Activated CD4-positive, alpha-beta memory T cell treated with anti-CD3 and anti-CD28 coated beads, Interleukin-2, amount 10 ng/mL, durations not matched to agents 7 days and 5 days (primary cell): ENCODE measurements at regions not wholly inside any gene's neighbourhood (a gene's known extent, or its start where the extent isn't known, plus 50 kb on each side); places are given as distances from the start of the nearest gene placed in this dataset.
A peak's percentile ranks its signal among the peaks of the same experiment; 100 is the strongest.
"Not testable (repeated sequence)": the region's sequence is repeated elsewhere in the genome, so short reads cannot be mapped to it uniquely, and the experiment has no call there.

ENCODE experiments used
- CTCF ChIA-PET: fragments of 350-600 bp; sonication (Branson Sonifier 250); formaldehyde crosslinking; loops from one replicate; lab custom pipeline; 2021; ENCODE audit warnings: antibody characterized with exemption, inconsistent platforms; lab: Charles Lee
- POLR2A ChIA-PET: fragments of 350-600 bp; sonication (Branson Sonifier 250); formaldehyde crosslinking; loops from one replicate; lab custom pipeline; 2021; ENCODE audit warnings: antibody characterized with exemption; lab: Charles Lee
- DNase-seq: peaks from one replicate; pipeline ENCODE4 v3.0.0-alpha.2; 2020
- H3K27ac Mint-ChIP-seq: one replicate; pipeline ENCODE4 v1.8.0; 2021; ENCODE audit warnings: mild to moderate bottlenecking, mixed read lengths
- H3K27me3 Mint-ChIP-seq: one replicate; pipeline ENCODE4 v1.8.0; 2021; ENCODE audit warnings: mixed read lengths
- H3K36me3 Mint-ChIP-seq: one replicate; pipeline ENCODE4 v1.8.0; 2021; ENCODE audit warnings: low read depth, mixed read lengths
- H3K4me1 Mint-ChIP-seq: one replicate; pipeline ENCODE4 v1.8.0; 2021; ENCODE audit warnings: mixed read lengths
- H3K4me3 Mint-ChIP-seq: one replicate; pipeline ENCODE4 v1.8.0; 2021; ENCODE audit warnings: mild to moderate bottlenecking, mixed read lengths
- H3K9me3 Mint-ChIP-seq: one replicate; pipeline ENCODE4 v1.8.0; 2021; ENCODE audit warnings: mixed read lengths

DNA sequence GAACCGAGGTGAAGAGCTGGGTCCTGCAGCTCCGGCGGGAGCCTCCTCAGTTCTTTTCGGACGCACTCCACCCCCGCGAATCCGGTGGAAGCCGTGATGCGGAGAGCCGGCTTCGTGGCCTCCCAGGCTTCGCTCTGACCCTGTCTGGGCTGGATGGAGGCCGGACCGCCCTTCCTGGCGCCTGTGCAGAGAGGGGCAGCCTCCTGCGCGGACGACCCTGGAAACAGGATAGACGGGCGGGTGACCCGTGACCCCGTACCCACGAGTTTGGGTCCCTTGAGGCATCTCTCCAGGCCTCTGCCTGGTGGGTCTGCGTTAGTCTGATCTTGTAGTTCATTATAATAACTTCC lies 136.0 kb downstream of the FOXD4L6 start:
- not testable (repeated sequence) for H3K27ac Mint-ChIP-seq, H3K9me3 Mint-ChIP-seq, DNase-seq, H3K4me3 Mint-ChIP-seq, H3K27me3 Mint-ChIP-seq
- ChIA-PET POLR2A (interaction anchor here (0.7 to 1.7 kb wide), 2 partner anchors 8 to 281 kb away, joined by 4 to 10 read pairs; no protein-coding TSS in a partner anchor), CTCF (interaction anchor here (1.0 to 1.7 kb wide), 2 partner anchors 16 to 96 kb away, joined by 3 to 5 read pairs; no protein-coding TSS in a partner anchor)
- peaks cover 32% of the 10 kb centered on the region for H3K4me1 Mint-ChIP-seq
- H3K36me3 Mint-ChIP-seq = peaks cover 36% of the 10 kb centered on the region

DNA sequence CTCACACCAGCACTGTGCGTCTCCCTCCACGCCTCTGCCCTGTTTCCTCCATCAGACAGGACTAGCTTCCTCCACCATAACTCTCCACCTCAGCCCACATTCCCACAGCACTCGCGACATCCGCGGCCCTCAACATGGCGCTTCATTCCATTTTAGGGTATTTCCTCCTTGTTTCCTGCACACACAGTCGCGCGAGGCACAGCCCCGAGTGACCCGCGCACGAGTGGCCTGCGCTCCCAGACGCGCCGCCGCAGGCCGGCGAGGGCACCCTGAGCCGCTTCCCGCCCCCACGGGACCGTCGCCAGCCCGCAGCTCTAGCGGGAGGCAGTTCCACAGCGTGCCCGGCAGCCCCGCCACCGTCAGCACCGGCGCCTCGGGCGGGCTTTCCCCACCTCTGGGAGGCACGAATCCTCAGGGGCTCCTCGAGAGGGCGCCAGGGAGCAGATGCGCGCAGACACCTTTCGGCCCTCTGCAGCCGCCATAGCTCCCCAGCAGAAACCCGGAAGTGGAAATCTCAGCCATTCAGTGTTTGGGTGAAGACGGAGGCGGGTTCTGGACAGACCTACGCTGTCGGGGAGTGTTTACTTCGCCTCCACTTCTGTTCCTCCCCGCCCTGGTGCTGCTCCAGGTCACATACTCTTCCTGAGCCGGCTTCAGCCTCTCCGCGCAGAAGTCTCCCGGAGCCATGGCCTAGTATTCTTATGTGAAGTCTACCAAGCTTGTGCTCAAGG lies 136.6 kb downstream of the FOXD4L6 start:
- ChIA-PET POLR2A (interaction anchor here (0.7 to 1.7 kb wide), 2 partner anchors 9 to 282 kb away, joined by 4 to 10 read pairs; no protein-coding TSS in a partner anchor), CTCF (interaction anchor here (1.0 to 1.7 kb wide), 2 partner anchors 16 to 96 kb away, joined by 3 to 5 read pairs; no protein-coding TSS in a partner anchor)
- not testable (repeated sequence) for H3K27ac Mint-ChIP-seq, H3K9me3 Mint-ChIP-seq, H3K4me3 Mint-ChIP-seq, H3K27me3 Mint-ChIP-seq
- peaks cover 28% of the 10 kb centered on the region for H3K4me1 Mint-ChIP-seq
- H3K36me3 Mint-ChIP-seq = peaks cover 31% of the 10 kb centered on the region
- peak; percentile 99 for DNase-seq

DNA sequence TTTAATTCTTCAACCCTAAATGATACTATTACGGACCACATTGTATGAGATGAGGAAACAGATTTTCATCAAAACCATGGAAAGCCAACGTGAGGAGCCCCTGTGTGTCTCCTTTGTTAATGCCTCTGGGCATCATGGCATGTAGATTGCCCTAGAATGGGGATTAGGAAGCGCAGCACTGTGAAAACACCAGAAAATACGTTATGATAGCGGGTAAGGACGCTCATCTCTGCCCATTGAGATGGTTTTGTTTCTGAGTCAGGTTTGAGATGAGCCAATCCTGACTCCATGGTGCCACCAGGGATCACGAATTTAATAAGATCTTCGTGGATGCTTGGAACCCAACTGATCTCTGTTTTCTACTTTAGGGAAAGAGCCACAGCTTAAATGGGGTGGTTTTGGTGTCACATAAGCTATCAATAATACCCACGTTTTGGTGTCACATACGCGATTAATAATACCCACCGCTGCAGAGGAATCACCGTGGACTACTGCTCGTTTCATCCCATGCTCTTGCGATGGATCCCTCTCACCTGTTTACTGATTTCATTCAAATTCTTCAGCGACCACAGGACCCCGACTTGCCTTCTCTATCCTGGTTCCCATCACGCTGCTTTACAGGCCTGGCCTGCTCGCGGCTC lies 137.3 kb downstream of the FOXD4L6 start:
- Mint-ChIP-seq H3K4me1 (peaks cover 23% of the 10 kb centered on the region), H3K36me3 (peaks cover 28% of the 10 kb centered on the region)
- not testable (repeated sequence) for H3K9me3 Mint-ChIP-seq, H3K27ac Mint-ChIP-seq, DNase-seq, H3K27me3 Mint-ChIP-seq, H3K4me3 Mint-ChIP-seq
- ChIA-PET POLR2A (interaction anchor here (1.7 kb wide), 1 partner anchor 9 kb away, joined by 10 read pairs; no protein-coding TSS in a partner anchor), CTCF (interaction anchor here (1.0 to 1.7 kb wide), 2 partner anchors 17 to 97 kb away, joined by 3 to 5 read pairs; no protein-coding TSS in a partner anchor)

DNA sequence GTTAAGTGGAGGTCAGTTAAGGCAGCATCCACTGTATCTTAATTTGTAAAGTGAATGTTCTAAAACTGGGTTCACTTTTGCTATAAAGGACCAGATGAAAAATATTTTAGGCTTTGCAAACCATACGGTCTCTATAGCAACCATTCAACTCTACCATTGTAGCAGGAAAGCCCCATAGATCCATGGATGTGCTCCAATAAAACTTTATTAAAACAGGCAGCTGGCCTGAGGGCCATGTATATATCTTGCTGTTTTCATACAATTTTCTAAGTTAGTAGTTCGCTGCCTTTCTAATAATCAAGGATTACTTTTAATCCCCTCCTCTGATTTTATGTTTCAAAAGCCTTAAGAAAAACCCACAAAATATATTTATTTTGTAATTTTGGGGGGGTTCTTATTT lies 142.1 kb downstream of the FOXD4L6 start:
- H3K27me3 Mint-ChIP-seq, DNase-seq, H3K4me3 Mint-ChIP-seq, H3K4me1 Mint-ChIP-seq, H3K9me3 Mint-ChIP-seq, H3K27ac Mint-ChIP-seq, CTCF ChIA-PET, POLR2A ChIA-PET: not testable (repeated sequence)
- H3K36me3 Mint-ChIP-seq = peaks cover 21% of the 10 kb centered on the region

DNA sequence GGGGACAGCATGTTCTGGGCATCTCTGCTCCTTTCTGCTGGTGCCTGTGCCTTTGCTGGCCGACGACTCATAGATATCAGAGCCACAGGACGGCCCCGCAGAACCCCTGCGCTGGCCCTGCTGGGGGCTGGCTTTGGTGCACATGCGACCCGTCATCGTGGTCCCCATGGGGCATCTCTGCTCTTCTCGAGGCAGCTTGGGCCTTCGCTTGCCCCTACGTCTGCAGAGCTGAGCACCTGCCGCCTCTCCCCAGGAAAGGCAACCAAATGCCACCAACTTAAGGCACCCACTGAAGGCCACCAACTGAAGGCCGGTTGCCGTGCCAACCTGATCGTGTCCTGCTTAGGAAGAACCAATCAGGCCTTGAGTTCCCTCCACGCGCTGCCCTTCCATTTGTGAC lies 153.1 kb downstream of the FOXD4L6 start:
- CTCF ChIA-PET, H3K27ac Mint-ChIP-seq, H3K4me3 Mint-ChIP-seq, POLR2A ChIA-PET, H3K4me1 Mint-ChIP-seq, H3K36me3 Mint-ChIP-seq, DNase-seq, H3K9me3 Mint-ChIP-seq, H3K27me3 Mint-ChIP-seq: not testable (repeated sequence)

DNA sequence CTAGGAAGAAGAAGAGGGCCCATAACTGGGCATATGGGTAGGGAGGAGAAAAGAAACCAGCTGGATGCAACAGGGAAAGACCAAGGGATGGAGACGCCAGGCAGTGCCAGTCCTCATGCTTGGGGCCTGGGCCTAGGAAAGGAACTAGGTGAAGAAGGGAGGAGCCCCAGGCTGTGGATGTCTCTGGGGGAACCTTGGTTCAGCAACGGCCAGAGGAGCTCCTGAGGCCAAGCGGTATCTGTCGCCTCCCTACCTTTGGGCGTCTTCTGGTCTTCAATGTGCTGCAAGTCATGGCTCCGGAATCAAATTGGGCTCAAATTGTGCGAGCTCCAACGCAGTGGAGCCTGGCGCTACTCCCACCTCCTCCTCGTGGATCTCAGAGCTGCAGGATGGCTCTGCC lies 153.6 kb downstream of the FOXD4L6 start:
- H3K27ac Mint-ChIP-seq, H3K4me1 Mint-ChIP-seq, H3K36me3 Mint-ChIP-seq, H3K9me3 Mint-ChIP-seq, POLR2A ChIA-PET, H3K27me3 Mint-ChIP-seq, CTCF ChIA-PET, DNase-seq, H3K4me3 Mint-ChIP-seq: not testable (repeated sequence)

DNA sequence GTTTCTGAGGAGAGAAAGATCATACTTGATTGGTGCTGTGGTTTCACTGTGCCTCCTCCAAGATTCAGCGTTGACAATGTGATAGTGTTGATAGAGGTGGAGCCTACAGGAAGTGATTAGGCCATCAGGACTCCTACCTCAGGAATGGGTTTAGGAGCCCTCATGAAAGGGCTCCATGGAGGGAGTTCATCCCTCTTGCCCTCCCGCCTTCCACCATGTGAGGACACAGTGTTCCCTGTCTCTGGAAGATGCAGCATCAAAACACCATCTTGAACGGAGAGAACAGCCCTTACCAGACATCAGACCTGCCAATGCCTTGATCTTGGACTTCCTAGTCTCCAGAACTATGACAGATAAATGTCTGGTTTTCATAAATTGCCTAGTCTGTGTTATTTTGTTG lies 156.7 kb downstream of the FOXD4L6 start:
- H3K9me3 Mint-ChIP-seq = not testable (repeated sequence)

DNA sequence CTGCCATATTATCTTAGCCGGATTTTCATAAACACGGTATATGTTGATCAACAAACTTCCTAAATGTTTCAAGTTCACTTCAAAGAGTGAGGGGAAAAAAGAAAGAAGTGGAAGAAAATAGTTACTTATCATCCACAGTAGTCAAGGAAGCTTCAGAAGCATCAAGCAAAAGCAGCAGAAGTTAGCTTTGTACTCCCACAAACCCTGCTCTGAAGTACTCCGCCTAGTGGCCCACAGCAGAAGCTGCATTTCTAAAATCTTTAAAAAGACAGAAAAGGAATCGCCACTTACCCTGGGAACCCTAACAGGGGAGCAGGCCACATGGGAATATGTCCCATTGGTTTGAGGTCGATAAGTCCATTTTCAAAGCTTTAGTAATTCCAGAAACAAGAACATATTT lies 158.1 kb downstream of the FOXD4L6 start:
- H3K27me3 Mint-ChIP-seq, H3K4me3 Mint-ChIP-seq, H3K36me3 Mint-ChIP-seq, H3K4me1 Mint-ChIP-seq, H3K9me3 Mint-ChIP-seq, POLR2A ChIA-PET, H3K27ac Mint-ChIP-seq, CTCF ChIA-PET, DNase-seq: not testable (repeated sequence)

More for the DNA sequence above, 156.7 kb downstream of the FOXD4L6 start:
- POLR2A ChIA-PET, H3K27ac Mint-ChIP-seq, H3K4me1 Mint-ChIP-seq, CTCF ChIA-PET, H3K36me3 Mint-ChIP-seq, H3K27me3 Mint-ChIP-seq, H3K4me3 Mint-ChIP-seq, DNase-seq: not testable (repeated sequence)

- CTCF ChIA-PET, H3K9me3 Mint-ChIP-seq, POLR2A ChIA-PET, H3K4me3 Mint-ChIP-seq, H3K36me3 Mint-ChIP-seq, H3K27me3 Mint-ChIP-seq, H3K4me1 Mint-ChIP-seq, H3K27ac Mint-ChIP-seq, DNase-seq: not testable (repeated sequence)
Observed at GRCh38 chr9:40962461-40962860, 166.0 kb downstream of the FOXD4L6 start.

DNA sequence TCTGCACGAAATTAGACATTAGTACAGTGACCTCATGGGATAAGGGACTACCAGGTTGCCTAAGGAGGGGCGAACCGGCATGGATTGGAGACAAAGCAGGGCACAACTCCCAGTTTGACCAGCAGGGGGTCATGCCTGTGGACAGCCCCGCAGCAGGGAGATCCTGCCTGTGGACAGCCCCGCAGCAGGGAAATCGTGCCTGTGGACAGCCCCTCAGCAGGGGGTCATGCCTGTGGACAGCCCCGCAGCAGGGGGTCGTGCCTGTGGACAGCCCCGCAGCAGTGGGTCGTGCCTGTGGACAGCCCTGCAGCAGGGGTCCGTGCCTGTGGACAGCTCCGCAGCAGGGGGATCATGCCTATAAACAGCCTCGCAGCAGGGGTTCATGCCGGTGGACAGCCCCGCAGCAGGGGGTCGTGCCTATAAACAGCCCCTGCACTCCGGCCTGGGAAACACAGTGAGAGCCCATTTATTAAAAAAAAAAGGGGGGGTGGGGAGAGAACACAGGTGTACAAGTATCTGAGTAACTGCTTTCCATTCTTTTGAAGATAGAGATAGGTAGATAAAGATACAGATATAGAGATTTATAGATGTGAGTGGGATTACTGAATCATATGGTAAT lies 176.5 kb downstream of the FOXD4L6 start:
- CTCF ChIA-PET, H3K36me3 Mint-ChIP-seq, POLR2A ChIA-PET, H3K4me1 Mint-ChIP-seq, H3K9me3 Mint-ChIP-seq, H3K27me3 Mint-ChIP-seq, H3K27ac Mint-ChIP-seq, H3K4me3 Mint-ChIP-seq, DNase-seq: not testable (repeated sequence)

DNA sequence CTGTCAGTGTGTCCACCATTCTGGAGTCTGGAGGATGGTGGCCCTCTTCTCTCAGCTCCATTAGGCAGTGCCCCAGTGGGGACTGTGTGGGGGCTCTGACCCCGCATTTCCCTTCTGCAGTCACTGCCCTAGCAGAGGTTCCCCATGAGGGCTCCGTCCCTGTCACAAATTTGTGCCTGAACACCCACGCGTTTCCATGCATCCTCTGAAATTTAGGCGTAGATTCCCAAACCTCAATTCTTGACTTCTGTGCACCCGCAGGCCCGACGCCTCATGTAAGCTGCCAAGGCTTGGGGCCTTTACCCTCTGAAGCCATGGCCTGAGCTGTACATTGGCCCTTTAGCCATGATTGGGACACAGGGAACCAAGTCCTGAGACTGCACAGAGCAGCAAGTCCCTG lies 182.3 kb downstream of the FOXD4L6 start:
- H3K27ac Mint-ChIP-seq, H3K36me3 Mint-ChIP-seq, DNase-seq, H3K4me1 Mint-ChIP-seq, CTCF ChIA-PET, POLR2A ChIA-PET, H3K27me3 Mint-ChIP-seq, H3K4me3 Mint-ChIP-seq: not testable (repeated sequence)
- peaks cover 11% of the 10 kb centered on the region for H3K9me3 Mint-ChIP-seq

DNA sequence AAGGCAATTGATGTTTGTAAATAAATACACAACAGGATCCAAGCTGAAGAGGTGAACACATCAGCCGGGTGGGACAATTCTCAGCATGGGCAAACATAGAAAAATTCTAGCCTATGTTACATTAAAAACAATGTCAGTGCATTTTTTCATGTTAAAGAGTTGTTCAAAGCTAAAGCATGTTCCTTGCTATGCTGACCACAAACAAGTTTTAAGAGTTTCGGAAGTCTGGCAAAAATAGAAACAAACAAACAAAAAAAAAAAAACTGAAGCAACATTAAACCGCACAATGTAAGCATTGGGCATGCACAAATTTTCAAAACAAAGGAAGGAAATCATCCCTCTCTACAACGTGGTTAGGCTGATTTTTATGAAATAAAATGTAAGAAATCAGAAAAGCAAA lies 185.8 kb downstream of the FOXD4L6 start:
- H3K36me3 Mint-ChIP-seq, H3K27ac Mint-ChIP-seq, H3K27me3 Mint-ChIP-seq, H3K4me1 Mint-ChIP-seq, DNase-seq, H3K4me3 Mint-ChIP-seq, CTCF ChIA-PET, POLR2A ChIA-PET: not testable (repeated sequence)
- H3K9me3 Mint-ChIP-seq = peaks cover 14% of the 10 kb centered on the region

GRCh38 chr9:40939888-40940209 lies 188.6 kb downstream of the FOXD4L6 start:
- DNase-seq, H3K27ac Mint-ChIP-seq, H3K27me3 Mint-ChIP-seq, H3K4me3 Mint-ChIP-seq, H3K4me1 Mint-ChIP-seq, H3K36me3 Mint-ChIP-seq, POLR2A ChIA-PET, CTCF ChIA-PET: not testable (repeated sequence)
- H3K9me3 Mint-ChIP-seq = peaks cover 12% of the 10 kb centered on the region
